HCT116 (cell line): ENCODE measurements at regions not wholly inside any gene's neighbourhood (a gene's known extent, or its start where the extent isn't known, plus 50 kb on each side); places are given as distances from the start of the nearest gene placed in this dataset.

Experiments
- ATAC-seq: fragments of 200-7000 bp; cut with Tn5 transposase; 2 replicates; pipeline ENCODE4 v1.9.1; 2020; ENCODE audit warnings: mild to moderate bottlenecking, moderate library complexity
- BruUV-seq: library from RNA; stranded (reverse); fragments of 400-500 nt; replicated peaks from 2 replicates; lab custom pipeline; 2021; lab: Mats Ljungman, UMichigan
- CTCF ChIA-PET: fragments of 300-600 bp; sonication (Branson Sonifier 250); formaldehyde crosslinking; loops from one replicate; lab custom pipeline; 2021; ENCODE audit warnings: antibody characterized with exemption; lab: Charles Lee
- POLR2A ChIA-PET: fragments of 300-600, 350-600 bp; sonication (Branson Sonifier 250); formaldehyde crosslinking; loops from one replicate; lab custom pipeline; 2021; ENCODE audit warnings: antibody characterized with exemption; lab: Charles Lee
- RAD21 ChIA-PET, 2 experiments: fragments of 300-600 bp; sonication (Branson Sonifier 250); formaldehyde crosslinking; loops; one replicate each; lab custom pipeline; 2023; ENCODE audit warnings: low total read pairs in 2 of 2; ENCODE audit not compliant: uncharacterized antibody in 2 of 2, unreplicated experiment in 2 of 2, low non-redundant PET in 1 of 2; lab: Charles Lee
- DNase-seq: peaks from one replicate; pipeline ENCODE4 v3.0.0-alpha.2; 2010; ENCODE audit warnings: low read depth, low spot score
- H2AFZ ChIP-seq: fragments of 200-600 bp; shearing (Covaris generic), sonication (generic); 2 replicates; pipeline ENCODE4 v1.6.1; 2017; ENCODE audit warnings: low read depth, mixed run types, mixed read lengths, antibody characterized with exemption, low read length; ENCODE audit not compliant: poor library complexity, severe bottlenecking
- H3K27ac ChIP-seq: 2 replicates; pipeline ENCODE4 v1.5.1; 2012; ENCODE audit warnings: low read depth, low read length
- H3K27me3 ChIP-seq: fragments of 200-600 bp; sonication (generic); 2 replicates; pipeline ENCODE4 v1.6.1; 2016; ENCODE audit warnings: mixed run types, low read length, mixed read lengths; ENCODE audit not compliant: insufficient read depth
- H3K36me3 ChIP-seq, 2 experiments: fragments of 200-500 bp in 1 of 2; fragments of 200-600 bp in 1 of 2; sonication (Bioruptor generic) in 1 of 2; sonication (generic) in 1 of 2; 2 replicates each; pipeline versions ENCODE4 v1.5.1 to v1.6.1; 2014 to 2016; ENCODE audit warnings: low read length in 2 of 2, inconsistent platforms in 1 of 2, mixed read lengths in 1 of 2, mixed run types in 1 of 2; ENCODE audit not compliant: insufficient read depth in 2 of 2, control insufficient read depth in 1 of 2
- H3K4me1 ChIP-seq, 2 experiments: fragments of 200-600 bp in 1 of 2; sonication (generic) in 1 of 2; 2 replicates each; pipeline versions ENCODE4 v1.5.1 to v1.6.1; 2012 to 2017; ENCODE audit warnings: low read length in 2 of 2, inconsistent platforms in 1 of 2, mild to moderate bottlenecking in 1 of 2, mixed read lengths in 1 of 2, mixed run types in 1 of 2, moderate library complexity in 1 of 2; ENCODE audit not compliant: insufficient read depth in 2 of 2, control insufficient read depth in 1 of 2
- H3K4me2 ChIP-seq: fragments of 200-600 bp; sonication (generic); 2 replicates; pipeline ENCODE4 v1.6.1; 2017; ENCODE audit warnings: mixed run types, low read length, mixed read lengths
- H3K4me3 ChIP-seq, 2 experiments: fragments of 200-600 bp in 1 of 2; sonication (generic) in 1 of 2; replicated peaks in 1 of 2; 2 replicates each; pipeline ENCODE4 v1.5.1; 2011 to 2016; ENCODE audit warnings: low read length in 2 of 2, control low read depth in 1 of 2, low read depth in 1 of 2, mild to moderate bottlenecking in 1 of 2, mixed read lengths in 1 of 2, mixed run types in 1 of 2
- H3K79me2 ChIP-seq: fragments of 200-600 bp; sonication (generic); 2 replicates; pipeline ENCODE4 v1.6.1; 2017; ENCODE audit warnings: mild to moderate bottlenecking, mixed run types, low read length, moderate library complexity, mixed read lengths; ENCODE audit not compliant: insufficient read depth
- H3K9ac ChIP-seq: fragments of 200-600 bp; sonication (generic); 2 replicates; pipeline ENCODE4 v1.6.1; 2016; ENCODE audit warnings: low read length, mixed read lengths
- H3K9me2 ChIP-seq: fragments of 200-600 bp; sonication (generic), shearing (Covaris generic); 2 replicates; pipeline ENCODE4 v1.6.1; 2017; ENCODE audit warnings: mixed run types, mild to moderate bottlenecking, moderate library complexity; ENCODE audit not compliant: insufficient read depth
- H3K9me3 ChIP-seq, 2 experiments: fragments of 200-500 bp in 1 of 2; fragments of 200-600 bp in 1 of 2; sonication (Bioruptor generic) in 1 of 2; sonication (generic) in 1 of 2; 2 replicates each; pipeline ENCODE4 v1.6.1; 2014 to 2017; ENCODE audit warnings: low read length in 2 of 2, mixed read lengths in 2 of 2, inconsistent platforms in 1 of 2, low read depth in 1 of 2, mild to moderate bottlenecking in 1 of 2, mixed run types in 1 of 2, moderate library complexity in 1 of 2; ENCODE audit not compliant: control insufficient read depth in 1 of 2, insufficient read depth in 1 of 2
- H4K20me1 ChIP-seq: fragments of 200-600 bp; sonication (generic), shearing (Covaris generic); 2 replicates; pipeline ENCODE4 v1.6.1; 2017; ENCODE audit warnings: mixed run types, mild to moderate bottlenecking, moderate library complexity; ENCODE audit not compliant: insufficient read depth
- ATF3 ChIP-seq: IDR thresholded peaks from 2 replicates; pipeline ENCODE4 v1.6.1; 2012
- ELF1 ChIP-seq: IDR thresholded peaks from 2 replicates; pipeline ENCODE4 v1.6.1; 2012; ENCODE audit warnings: low read depth, borderline replicate concordance
- EZH2 ChIP-seq: fragments of 200-600 bp; sonication (generic); IDR thresholded peaks from 2 replicates; pipeline ENCODE4 v1.6.1; 2017; ENCODE audit warnings: antibody characterized with exemption, mixed run types
- YY1 ChIP-seq: IDR thresholded peaks from 2 replicates; pipeline ENCODE4 v1.6.1; 2011; ENCODE audit warnings: low read length, low read depth, moderate library complexity, mild to moderate bottlenecking; ENCODE audit not compliant: insufficient replicate concordance; ENCODE audit errors: extremely low read depth
- intact Hi-C: fragments of 100-400 bp; cut with micrococcal nuclease; formaldehyde crosslinking; loops from 2 replicates; pipeline ENCODE4 v1.10.0; 2022
- TF ChIP-seq, protein P1 (sequence below): IDR thresholded peaks from 2 replicates; pipeline ENCODE4 v1.6.1; 2012; ENCODE audit warnings: low read depth

DNA sequence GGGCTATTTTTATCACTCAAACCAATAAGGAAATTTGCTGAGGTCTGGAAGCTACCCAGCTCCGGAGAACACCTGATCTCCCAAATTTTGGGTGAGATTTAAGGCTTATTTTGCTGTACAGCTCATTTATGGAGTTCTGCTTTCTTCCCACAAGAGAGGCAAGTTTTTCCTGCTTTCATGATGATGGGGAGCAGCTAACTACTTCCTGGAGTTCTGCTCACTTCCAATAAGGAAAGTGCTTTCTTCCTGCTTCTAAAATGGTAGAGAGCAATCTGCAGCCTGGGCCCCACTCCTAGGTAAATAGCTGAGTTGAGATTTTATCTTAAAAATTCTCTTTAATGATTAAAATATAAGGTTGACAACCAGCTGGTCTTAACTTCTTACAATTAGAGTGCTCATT lies 606.0 kb upstream of the HTR2C start:
- CTCF ChIA-PET = no interaction called here
- no peaks in the 10 kb centered on the region for H3K9me2 ChIP-seq

More for the DNA sequence above, 606.0 kb upstream of the HTR2C start:
- Histone ChIP-seq H3K4me1 (no peaks in the 10 kb centered on the region), H2AFZ (no peak overlapping the region), H3K36me3 (no peaks in the 10 kb centered on the region), H3K79me2 (no peaks in the 10 kb centered on the region), H3K4me3 (no peak overlapping the region), H4K20me1 (no peaks in the 10 kb centered on the region), H3K27me3 (no peaks in the 10 kb centered on the region), H3K27ac (no peak overlapping the region), H3K9me3 (no peaks in the 10 kb centered on the region), H3K9ac (no peak overlapping the region), H3K4me2 (no peak overlapping the region)
- ATAC-seq (no peak), DNase-seq (no peak)
- POLR2A ChIA-PET = no interaction called here
- TF ChIP-seq, protein P1, sequence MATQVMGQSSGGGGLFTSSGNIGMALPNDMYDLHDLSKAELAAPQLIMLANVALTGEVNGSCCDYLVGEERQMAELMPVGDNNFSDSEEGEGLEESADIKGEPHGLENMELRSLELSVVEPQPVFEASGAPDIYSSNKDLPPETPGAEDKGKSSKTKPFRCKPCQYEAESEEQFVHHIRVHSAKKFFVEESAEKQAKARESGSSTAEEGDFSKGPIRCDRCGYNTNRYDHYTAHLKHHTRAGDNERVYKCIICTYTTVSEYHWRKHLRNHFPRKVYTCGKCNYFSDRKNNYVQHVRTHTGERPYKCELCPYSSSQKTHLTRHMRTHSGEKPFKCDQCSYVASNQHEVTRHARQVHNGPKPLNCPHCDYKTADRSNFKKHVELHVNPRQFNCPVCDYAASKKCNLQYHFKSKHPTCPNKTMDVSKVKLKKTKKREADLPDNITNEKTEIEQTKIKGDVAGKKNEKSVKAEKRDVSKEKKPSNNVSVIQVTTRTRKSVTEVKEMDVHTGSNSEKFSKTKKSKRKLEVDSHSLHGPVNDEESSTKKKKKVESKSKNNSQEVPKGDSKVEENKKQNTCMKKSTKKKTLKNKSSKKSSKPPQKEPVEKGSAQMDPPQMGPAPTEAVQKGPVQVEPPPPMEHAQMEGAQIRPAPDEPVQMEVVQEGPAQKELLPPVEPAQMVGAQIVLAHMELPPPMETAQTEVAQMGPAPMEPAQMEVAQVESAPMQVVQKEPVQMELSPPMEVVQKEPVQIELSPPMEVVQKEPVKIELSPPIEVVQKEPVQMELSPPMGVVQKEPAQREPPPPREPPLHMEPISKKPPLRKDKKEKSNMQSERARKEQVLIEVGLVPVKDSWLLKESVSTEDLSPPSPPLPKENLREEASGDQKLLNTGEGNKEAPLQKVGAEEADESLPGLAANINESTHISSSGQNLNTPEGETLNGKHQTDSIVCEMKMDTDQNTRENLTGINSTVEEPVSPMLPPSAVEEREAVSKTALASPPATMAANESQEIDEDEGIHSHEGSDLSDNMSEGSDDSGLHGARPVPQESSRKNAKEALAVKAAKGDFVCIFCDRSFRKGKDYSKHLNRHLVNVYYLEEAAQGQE = no peak
- TF ChIP-seq ATF3 = no peak
- TF ChIP-seq EZH2 = no peak
- TF ChIP-seq ELF1 = no peak
- TF ChIP-seq YY1 = no peak
- intact Hi-C loops = no loop called here
- RAD21 ChIA-PET = no interaction called here
- BruUV-seq = no TSS peak
